HepG2 (cell line): ENCODE measurements at regions not wholly inside any gene's neighbourhood (a gene's known extent, or its start where the extent isn't known, plus 50 kb on each side); places are given as distances from the start of the nearest gene placed in this dataset.

Source experiments
- ARID2 ChIP-seq: sonication (generic); formaldehyde crosslinking; IDR thresholded peaks from 2 replicates; pipeline ENCODE4 v1.8.1; 2022; ENCODE audit warnings: mild to moderate bottlenecking, missing genetic modification reagents, borderline replicate concordance
- ATAD3A ChIP-seq: sonication (generic); formaldehyde crosslinking; IDR thresholded peaks from 2 replicates; pipeline ENCODE4 v1.4.0; 2020; ENCODE audit warnings: missing genetic modification reagents
- MAFF ChIP-seq: IDR thresholded peaks from 2 replicates; pipeline ENCODE4 v1.6.1; 2011; ENCODE audit warnings: low read depth, low read length, improper control_type of control experiment
- MZF1 ChIP-seq: sonication (generic); formaldehyde crosslinking; IDR thresholded peaks from 2 replicates; pipeline ENCODE4 v1.8.1; 2023; ENCODE audit warnings: mild to moderate bottlenecking, missing genetic modification reagents, borderline replicate concordance
- NR2C2 ChIP-seq: sonication (generic); formaldehyde crosslinking; IDR thresholded peaks from 2 replicates; pipeline ENCODE4 v1.4.0; 2020; ENCODE audit warnings: missing genetic modification reagents, mild to moderate bottlenecking, moderate library complexity, borderline replicate concordance
- NR2F6 ChIP-seq, 2 experiments: IDR thresholded peaks; 2 replicates each; pipeline ENCODE4 v1.6.1; 2016; ENCODE audit warnings: antibody characterized with exemption in 1 of 2, mild to moderate bottlenecking in 1 of 2
- PAX8 ChIP-seq: sonication (generic); formaldehyde crosslinking; IDR thresholded peaks from 2 replicates; pipeline ENCODE4 v1.8.0; 2022; ENCODE audit warnings: mild to moderate bottlenecking, missing genetic modification reagents, borderline replicate concordance
- PLRG1 ChIP-seq: fragments of 450-650 bp; conservative IDR thresholded peaks from 2 replicates; pipeline ENCODE4 v1.6.1; 2016
- POLR2A ChIP-seq, 2 experiments: IDR thresholded peaks; 2 replicates each; pipeline ENCODE4 v1.6.1; 2011; ENCODE audit warnings: low read depth in 2 of 2, low read length in 2 of 2, mild to moderate bottlenecking in 1 of 2, moderate library complexity in 1 of 2; ENCODE audit not compliant: insufficient read depth in 1 of 2
- TCF7 ChIP-seq: sonication (generic); IDR thresholded peaks from 2 replicates; pipeline ENCODE4 v1.6.1; 2016; ENCODE audit warnings: antibody characterized with exemption, low read depth
- ZNF607 ChIP-seq: sonication (generic); formaldehyde crosslinking; IDR thresholded peaks from 2 replicates; pipeline ENCODE4 v1.5.1; 2020; ENCODE audit warnings: missing genetic modification reagents, mild to moderate bottlenecking, borderline replicate concordance
- ZNF703 ChIP-seq: sonication (generic); formaldehyde crosslinking; IDR thresholded peaks from 2 replicates; pipeline ENCODE4 v1.5.1; 2020; ENCODE audit warnings: missing genetic modification reagents, mild to moderate bottlenecking, moderate library complexity, borderline replicate concordance
- TF ChIP-seq, protein P1 (sequence below): sonication (generic); formaldehyde crosslinking; IDR thresholded peaks from 2 replicates; pipeline ENCODE4 v1.5.0; 2020; ENCODE audit warnings: missing genetic modification reagents

DNA sequence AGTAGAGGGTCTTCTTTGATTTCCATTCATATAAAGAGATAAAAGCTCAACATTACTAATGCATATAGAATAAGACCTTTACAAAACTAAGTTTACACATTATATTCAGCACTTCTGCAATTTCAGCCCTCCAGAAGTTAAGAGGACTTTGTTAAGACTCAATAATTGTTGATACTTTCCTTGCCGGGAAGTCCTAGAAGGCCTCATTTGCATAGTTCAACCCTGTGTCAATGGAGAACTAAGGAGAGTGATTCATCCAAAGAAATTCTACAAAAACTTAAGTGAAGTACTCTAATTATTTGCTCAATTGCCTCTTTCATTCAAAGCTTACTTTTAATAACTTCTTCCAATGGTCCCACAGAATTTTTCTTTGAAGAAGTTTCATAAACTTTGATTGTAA is 1060.3 kb upstream of the CELF2 start:
- no peak for TF ChIP-seq NR2F6 (IDR thresholded peaks at IDR 0.05)
- TF ChIP-seq NR2F6 (CRISPR knock-in tag; IDR thresholded peaks at IDR 0.05) = no peak
- TF ChIP-seq ZNF703 (CRISPR knock-in tag) = no peak
- TF ChIP-seq PLRG1 = no peak
- TF ChIP-seq ZNF607 (CRISPR knock-in tag) = no peak
- no peak for TF ChIP-seq NR2C2 (CRISPR knock-in tag)
- no peak for TF ChIP-seq ARID2 (CRISPR knock-in tag)
- TF ChIP-seq MAFF = no peak
- TF ChIP-seq, protein P1, sequence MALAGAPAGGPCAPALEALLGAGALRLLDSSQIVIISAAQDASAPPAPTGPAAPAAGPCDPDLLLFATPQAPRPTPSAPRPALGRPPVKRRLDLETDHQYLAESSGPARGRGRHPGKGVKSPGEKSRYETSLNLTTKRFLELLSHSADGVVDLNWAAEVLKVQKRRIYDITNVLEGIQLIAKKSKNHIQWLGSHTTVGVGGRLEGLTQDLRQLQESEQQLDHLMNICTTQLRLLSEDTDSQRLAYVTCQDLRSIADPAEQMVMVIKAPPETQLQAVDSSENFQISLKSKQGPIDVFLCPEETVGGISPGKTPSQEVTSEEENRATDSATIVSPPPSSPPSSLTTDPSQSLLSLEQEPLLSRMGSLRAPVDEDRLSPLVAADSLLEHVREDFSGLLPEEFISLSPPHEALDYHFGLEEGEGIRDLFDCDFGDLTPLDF = no peak
- no peak for TF ChIP-seq ATAD3A (CRISPR knock-in tag)
- no peak for TF ChIP-seq TCF7
- TF ChIP-seq MZF1 (CRISPR knock-in tag) = no peak
- TF ChIP-seq POLR2A (IDR thresholded peaks at IDR 0.05; ENCODE audit: insufficient read depth in 1 of 2, low read depth in 2 of 2, low read length in 2 of 2) = no peak
- no peak for TF ChIP-seq PAX8 (CRISPR knock-in tag)
